HG02852 (cell line): ENCODE measurements at regions not wholly inside any gene's neighbourhood (a gene's known extent, or its start where the extent isn't known, plus 50 kb on each side); places are given as distances from the start of the nearest gene placed in this dataset.

Experiments used
- ATAC-seq: cut with Tn5 transposase; IDR thresholded peaks from one replicate; pipeline ENCODE4 v1.9.1; 2021; ENCODE audit warnings: mild to moderate bottlenecking, moderate library complexity; ENCODE audit not compliant: unreplicated experiment

- no peak for ATAC-seq
These were observed 393.1 kb upstream of the SLC14A2 start for GRCh38 chr18:45222180-45222579.

GRCh38 chr18:45227001-45227742 is 388.1 kb upstream of the SLC14A2 start:
- ATAC-seq, result no peak

GRCh38 chr18:45228796-45229388 is 386.4 kb upstream of the SLC14A2 start:
- ATAC-seq, result no peak

- ATAC-seq, result no peak
These were observed 383.7 kb upstream of the SLC14A2 start for GRCh38 chr18:45231617-45232016.

GRCh38 chr18:45232061-45232460 is 383.2 kb upstream of the SLC14A2 start:
- ATAC-seq, result no peak

- ATAC-seq, result no peak
These were observed 378.6 kb upstream of the SLC14A2 start for GRCh38 chr18:45236676-45237075.

- no peak for ATAC-seq
These were observed 377.8 kb upstream of the SLC14A2 start for GRCh38 chr18:45237343-45238098.

GRCh38 chr18:45241271-45241670 is 374.0 kb upstream of the SLC14A2 start:
- no peak for ATAC-seq

- ATAC-seq, result no peak
These were observed 373.2 kb upstream of the SLC14A2 start for GRCh38 chr18:45241982-45242565.

GRCh38 chr18:45243340-45244110 is 371.8 kb upstream of the SLC14A2 start:
- no peak for ATAC-seq

GRCh38 chr18:45245091-45245511 is 370.2 kb upstream of the SLC14A2 start:
- no peak for ATAC-seq

GRCh38 chr18:45248240-45248903 is 366.9 kb upstream of the SLC14A2 start:
- no peak for ATAC-seq

- no peak for ATAC-seq
These were observed 366.0 kb upstream of the SLC14A2 start for GRCh38 chr18:45249246-45249661.

- ATAC-seq, result no peak
These were observed 364.8 kb upstream of the SLC14A2 start for GRCh38 chr18:45250479-45250878.

GRCh38 chr18:45251236-45251635 is 364.0 kb upstream of the SLC14A2 start:
- ATAC-seq, result no peak

GRCh38 chr18:45252474-45252873 is 362.8 kb upstream of the SLC14A2 start:
- ATAC-seq, result peak; percentile 51

- no peak for ATAC-seq
These were observed 362.2 kb upstream of the SLC14A2 start for GRCh38 chr18:45253056-45253565.

- no peak for ATAC-seq
These were observed 361.1 kb upstream of the SLC14A2 start for GRCh38 chr18:45253973-45254708.

GRCh38 chr18:45254709-45255082 is 360.6 kb upstream of the SLC14A2 start:
- no peak for ATAC-seq
